ENCODE measurements at regions not wholly inside any gene's neighbourhood (a gene's known extent, or its start where the extent isn't known, plus 50 kb on each side); places are given as distances from the start of the nearest gene placed in this dataset.

DNA sequence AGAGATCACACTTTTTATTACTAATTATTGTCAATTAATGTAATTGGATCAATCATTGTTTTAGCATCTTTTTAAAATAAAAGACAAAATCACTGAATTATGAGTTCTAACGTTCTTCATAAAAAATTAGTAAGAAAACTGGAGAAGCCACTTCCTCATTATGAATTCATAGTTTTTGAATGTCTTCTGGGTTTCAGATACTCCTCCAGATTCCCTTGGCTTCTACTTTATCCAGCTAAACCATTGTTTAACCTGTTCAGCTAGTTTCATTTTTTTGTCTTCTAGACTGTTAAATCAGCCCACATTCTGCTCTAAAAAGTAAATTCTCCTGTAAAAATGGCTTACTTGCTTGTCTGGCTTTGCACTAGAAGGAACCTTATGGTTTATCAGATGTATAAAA is 753.4 kb upstream of the ACVR2A start:
- DNase-seq (ENCODE audit: low read depth), result no peak
- no peak overlapping the region for H3K4me3 ChIP-seq (ENCODE audit: control insufficient read depth, low read depth, low read length)
- TF ChIP-seq, protein P1, sequence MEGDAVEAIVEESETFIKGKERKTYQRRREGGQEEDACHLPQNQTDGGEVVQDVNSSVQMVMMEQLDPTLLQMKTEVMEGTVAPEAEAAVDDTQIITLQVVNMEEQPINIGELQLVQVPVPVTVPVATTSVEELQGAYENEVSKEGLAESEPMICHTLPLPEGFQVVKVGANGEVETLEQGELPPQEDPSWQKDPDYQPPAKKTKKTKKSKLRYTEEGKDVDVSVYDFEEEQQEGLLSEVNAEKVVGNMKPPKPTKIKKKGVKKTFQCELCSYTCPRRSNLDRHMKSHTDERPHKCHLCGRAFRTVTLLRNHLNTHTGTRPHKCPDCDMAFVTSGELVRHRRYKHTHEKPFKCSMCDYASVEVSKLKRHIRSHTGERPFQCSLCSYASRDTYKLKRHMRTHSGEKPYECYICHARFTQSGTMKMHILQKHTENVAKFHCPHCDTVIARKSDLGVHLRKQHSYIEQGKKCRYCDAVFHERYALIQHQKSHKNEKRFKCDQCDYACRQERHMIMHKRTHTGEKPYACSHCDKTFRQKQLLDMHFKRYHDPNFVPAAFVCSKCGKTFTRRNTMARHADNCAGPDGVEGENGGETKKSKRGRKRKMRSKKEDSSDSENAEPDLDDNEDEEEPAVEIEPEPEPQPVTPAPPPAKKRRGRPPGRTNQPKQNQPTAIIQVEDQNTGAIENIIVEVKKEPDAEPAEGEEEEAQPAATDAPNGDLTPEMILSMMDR (IDR thresholded peaks at IDR 0.05; ENCODE audit: control insufficient read depth, insufficient read depth, low read depth, low read length, missing control alignments), result no peak

DNA sequence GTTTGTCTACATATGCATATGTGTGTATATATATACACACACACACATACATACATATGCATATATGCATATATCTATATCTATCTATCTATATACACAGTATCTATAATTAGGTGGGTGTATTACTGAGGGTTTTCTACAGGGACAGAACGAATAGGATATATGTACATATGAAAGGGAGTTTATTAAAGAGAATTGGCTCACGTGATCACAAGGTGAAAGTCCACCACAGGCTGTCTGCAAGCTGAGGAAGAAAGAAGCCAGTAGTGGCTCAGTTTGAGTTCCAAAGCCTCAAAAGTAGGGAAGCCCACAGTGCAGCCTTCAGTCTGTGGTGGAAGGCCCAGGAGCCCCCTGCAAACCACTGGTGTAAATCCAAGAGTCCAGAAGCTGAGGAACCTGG is 756.0 kb upstream of the ACVR2A start:
- no peak overlapping the region for H3K4me3 ChIP-seq (ENCODE audit: control insufficient read depth, low read depth, low read length)
- DNase-seq (ENCODE audit: low read depth), result no peak
- TF ChIP-seq, protein P1 (IDR thresholded peaks at IDR 0.05; ENCODE audit: control insufficient read depth, insufficient read depth, low read depth, low read length, missing control alignments), result no peak

DNA sequence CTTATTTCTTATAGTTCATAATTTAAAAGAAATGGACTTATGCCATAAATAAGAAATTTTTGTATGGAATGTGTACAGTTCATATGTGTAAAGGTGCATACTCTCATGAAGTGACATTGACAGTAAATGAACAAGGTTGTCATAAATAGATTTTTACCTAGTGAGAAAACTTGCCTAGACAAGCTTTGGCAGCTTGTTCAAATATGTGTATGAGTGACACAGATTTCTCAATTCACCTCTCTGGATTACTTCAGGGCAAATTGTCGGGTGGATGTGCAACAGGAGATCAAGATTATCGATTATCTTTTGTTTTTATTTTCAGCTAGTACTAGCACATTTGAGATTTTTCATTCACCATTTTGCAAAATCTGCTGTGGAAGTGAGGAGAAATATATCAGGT is 758.1 kb upstream of the ACVR2A start:
- no peak for DNase-seq (ENCODE audit: low read depth)
- no peak overlapping the region for H3K4me3 ChIP-seq (ENCODE audit: control insufficient read depth, low read depth, low read length)
- TF ChIP-seq, protein P1 (IDR thresholded peaks at IDR 0.05; ENCODE audit: control insufficient read depth, insufficient read depth, low read depth, low read length, missing control alignments), result no peak

DNA sequence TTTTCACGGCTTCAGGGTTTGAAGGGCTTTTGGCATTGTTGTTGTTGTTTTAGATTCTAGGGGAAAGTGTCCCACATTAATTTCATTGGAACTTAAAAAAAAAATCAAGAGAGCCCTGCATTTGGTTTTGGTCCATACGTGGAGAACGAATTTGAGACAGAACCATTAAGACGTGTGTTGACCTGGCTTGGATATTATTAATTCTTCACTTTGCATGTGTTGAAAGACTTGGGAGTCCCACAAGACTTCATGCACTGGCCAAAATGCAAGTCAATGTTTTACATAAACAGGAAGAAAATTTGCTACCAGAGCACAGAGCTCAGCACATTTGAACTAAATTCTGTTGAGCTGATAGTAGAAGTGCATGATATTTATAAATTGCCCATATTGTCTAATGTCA is 761.2 kb upstream of the ACVR2A start:
- no peak for DNase-seq (ENCODE audit: low read depth)
- H3K4me3 ChIP-seq (ENCODE audit: control insufficient read depth, low read depth, low read length), result no peak overlapping the region
- TF ChIP-seq, protein P1 (IDR thresholded peaks at IDR 0.05; ENCODE audit: control insufficient read depth, insufficient read depth, low read depth, low read length, missing control alignments), result no peak

DNA sequence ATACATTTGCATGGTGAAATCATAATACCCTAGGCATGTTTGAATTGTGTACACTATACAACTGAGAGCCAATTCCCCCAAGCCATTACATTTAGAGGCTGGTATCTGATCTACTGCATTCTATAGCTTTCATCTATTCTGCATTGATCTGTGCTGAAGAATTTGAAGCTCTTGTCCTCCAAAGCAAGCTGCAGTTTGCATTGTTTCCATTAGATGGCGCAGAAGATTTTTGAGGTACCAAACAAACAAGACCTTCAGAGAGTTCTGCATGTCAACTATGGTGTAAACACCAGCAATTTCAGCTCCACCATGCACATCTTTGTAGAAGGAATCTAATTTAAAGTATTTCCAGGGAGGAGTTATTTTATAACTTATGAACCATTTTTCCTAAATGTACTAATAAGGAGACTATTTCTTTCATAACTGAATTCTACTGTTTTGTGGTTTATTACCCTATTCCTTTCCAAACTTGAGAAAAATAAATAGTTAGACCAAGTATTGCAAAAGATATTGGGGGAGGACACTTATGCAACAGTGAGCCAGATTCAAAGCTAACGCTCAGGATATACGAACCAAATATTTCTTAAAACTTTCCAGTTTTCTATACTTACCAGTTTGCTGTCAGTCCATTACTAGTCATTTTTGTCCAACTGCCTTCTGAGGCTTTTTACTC is 761.8 kb upstream of the ACVR2A start:
- peak; percentile 4 for DNase-seq (ENCODE audit: low read depth)
- H3K4me3 ChIP-seq (ENCODE audit: control insufficient read depth, low read depth, low read length), result no peak overlapping the region
- TF ChIP-seq, protein P1 (IDR thresholded peaks at IDR 0.05; ENCODE audit: control insufficient read depth, insufficient read depth, low read depth, low read length, missing control alignments), result peak; percentile 63

DNA sequence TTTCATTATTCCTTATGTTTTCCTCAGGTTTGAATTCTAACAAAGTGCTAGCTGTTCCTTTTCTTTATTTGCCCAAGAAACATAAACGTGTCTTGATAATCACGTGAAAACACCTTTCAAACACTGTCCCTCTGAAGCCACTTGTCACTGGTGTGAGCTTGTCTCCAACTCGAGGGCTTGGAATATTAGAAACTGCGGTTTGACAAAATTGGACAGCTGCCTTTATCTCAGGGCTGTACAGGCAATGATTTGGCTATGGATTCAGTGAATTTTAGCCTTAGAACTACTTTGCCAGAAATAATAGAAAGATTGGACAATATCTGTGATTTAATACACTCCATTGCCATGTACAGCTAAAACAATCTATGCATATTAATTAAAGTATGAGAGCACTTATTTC is 763.0 kb upstream of the ACVR2A start:
- no peak for DNase-seq (ENCODE audit: low read depth)
- no peak overlapping the region for H3K4me3 ChIP-seq (ENCODE audit: control insufficient read depth, low read depth, low read length)
- TF ChIP-seq, protein P1 (IDR thresholded peaks at IDR 0.05; ENCODE audit: control insufficient read depth, insufficient read depth, low read depth, low read length, missing control alignments), result no peak
